Left lobe of liver (tissue), 2 donors: ENCODE measurements at regions not wholly inside any gene's neighbourhood (a gene's known extent, or its start where the extent isn't known, plus 50 kb on each side); places are given as distances from the start of the nearest gene placed in this dataset.
A peak's percentile ranks its signal among the peaks of the same experiment; 100 is the strongest.

ENCODE experiments used
- ATAC-seq: fragments of 200-7000 bp; cut with Tn5 transposase; one replicate; pipeline ENCODE4 v1.9.1; 2020; ENCODE audit warnings: mild to moderate bottlenecking, moderate library complexity
- DNase-seq: peaks from one replicate; pipeline ENCODE4 v3.0.0-alpha.2; 2020; ENCODE audit warnings: low spot score
- donor health status: DM: no; HTN: no; CAD: no; lungs with moderate emphysema.
- donor health status: DM: no; HTN: yes; CAD: no.

DNA sequence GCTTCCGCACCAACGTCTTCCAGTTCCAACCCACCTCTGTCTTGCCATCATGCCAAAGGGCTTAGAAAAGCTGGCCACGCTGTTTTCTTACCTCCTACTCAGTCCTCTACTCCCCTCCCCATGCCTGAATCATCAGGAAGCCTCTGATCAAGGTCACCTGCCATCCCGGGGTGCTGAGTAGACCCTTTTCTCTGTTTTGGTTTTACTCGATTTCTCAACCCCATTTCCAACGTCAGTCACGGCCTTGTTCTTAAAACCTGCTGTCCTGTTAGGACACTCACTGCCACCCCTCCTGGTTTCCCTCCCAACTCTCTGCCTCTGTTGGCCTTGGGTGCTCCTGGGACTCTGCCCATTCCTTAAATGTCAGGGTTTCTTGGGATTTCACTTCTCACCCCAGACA is 350.1 kb downstream of the FOXO1 start:
- DNase-seq (no peak), ATAC-seq (no peak)

DNA sequence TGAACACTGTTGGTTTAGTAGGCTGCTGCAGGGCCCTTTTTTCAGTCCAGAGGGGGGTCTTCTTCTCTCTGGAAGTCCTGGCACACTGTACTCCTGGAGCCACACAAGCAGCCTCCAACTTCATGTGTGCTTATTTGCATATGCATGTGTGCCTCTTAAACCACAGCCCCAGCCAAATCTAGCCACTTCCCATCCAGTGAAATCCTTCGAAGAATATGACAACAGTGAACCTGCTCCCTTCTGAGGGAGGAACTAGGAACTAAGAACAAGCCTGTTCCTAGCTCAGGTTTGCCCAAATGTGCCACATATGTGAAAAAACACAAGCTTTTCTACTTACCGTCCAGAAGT is 348.5 kb downstream of the FOXO1 start:
- ATAC-seq (no peak), DNase-seq (no peak)

DNA sequence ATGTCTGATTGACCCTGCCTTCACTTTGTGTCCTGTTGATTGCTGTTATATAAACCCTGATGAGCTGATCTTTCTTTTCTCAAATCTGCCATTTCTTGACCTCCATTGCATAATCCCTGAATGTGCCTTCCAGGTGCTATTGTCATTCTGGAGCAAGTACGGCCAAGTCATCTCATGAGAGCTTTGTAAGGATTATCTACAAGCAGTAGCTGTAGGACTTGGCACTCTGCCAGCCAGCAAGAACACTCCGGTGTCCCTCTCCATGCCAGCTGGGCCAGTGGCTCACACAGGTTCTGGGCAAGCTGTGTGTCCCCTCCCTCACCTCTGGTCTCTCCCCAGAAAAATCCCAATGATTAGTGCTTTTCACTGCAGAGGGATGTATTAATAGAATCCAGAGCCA is 348.1 kb downstream of the FOXO1 start:
- DNase-seq (no peak), ATAC-seq (peak; percentile 24)

DNA sequence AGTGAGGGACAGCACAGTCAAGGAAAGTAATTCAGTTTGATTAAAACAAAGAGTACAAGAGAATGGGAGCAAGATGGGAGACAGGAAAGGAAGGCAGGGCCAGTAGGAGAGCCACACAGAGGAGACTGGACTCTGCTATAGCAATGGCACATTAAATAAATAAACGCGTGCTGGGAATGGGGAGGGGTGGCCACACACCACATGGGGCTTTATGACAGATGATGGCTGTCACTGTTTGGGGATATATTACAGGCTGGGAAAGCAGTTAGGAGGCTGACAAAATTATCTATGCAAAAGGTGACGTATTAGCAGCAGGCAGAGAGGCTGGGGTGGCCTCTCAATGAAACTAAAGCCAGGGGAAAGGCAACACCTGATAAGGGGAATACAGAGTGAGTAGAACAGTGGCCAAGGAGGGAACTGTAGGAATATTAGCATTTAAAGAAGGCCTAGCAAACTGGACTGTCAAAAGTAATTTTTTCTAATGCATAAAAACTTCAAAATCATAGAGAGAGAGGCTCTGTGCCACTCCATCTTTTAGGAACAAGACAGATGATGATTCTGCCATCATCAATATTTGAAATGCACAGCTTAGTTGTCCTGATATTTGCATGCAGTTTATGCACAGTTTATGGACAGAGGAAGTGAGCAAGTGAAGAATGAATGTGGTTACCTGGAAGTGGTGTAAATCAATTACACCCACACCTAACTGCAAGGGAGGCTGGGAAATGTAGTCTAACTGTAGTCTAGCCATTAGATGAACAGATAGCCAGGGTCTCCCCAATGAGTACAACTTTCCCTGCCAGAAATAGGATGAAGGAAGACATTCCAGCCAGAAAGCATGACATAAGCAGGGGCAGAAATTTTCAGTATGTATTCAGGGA is 346.5 kb downstream of the FOXO1 start:
- no peak for ATAC-seq
- DNase-seq, result no peak

DNA sequence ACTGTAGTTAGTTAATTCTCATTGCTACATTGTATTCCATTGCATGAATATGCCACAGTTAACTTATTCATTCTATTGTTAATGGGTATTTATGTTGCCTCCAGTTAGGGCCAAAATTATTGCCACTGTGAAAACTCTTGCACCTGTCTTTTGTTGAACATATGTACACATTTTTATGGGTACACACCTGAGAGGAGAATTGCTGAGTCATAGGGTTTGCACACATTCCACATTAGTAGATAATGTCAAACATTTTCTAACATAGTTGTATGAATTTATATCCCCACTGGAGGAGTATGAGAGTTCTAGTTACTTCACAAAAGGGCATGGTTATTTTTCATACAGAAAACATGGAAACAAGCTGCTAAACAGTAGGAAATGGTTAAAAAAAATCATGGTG is 338.4 kb downstream of the FOXO1 start:
- ATAC-seq, result no peak
- no peak for DNase-seq

DNA sequence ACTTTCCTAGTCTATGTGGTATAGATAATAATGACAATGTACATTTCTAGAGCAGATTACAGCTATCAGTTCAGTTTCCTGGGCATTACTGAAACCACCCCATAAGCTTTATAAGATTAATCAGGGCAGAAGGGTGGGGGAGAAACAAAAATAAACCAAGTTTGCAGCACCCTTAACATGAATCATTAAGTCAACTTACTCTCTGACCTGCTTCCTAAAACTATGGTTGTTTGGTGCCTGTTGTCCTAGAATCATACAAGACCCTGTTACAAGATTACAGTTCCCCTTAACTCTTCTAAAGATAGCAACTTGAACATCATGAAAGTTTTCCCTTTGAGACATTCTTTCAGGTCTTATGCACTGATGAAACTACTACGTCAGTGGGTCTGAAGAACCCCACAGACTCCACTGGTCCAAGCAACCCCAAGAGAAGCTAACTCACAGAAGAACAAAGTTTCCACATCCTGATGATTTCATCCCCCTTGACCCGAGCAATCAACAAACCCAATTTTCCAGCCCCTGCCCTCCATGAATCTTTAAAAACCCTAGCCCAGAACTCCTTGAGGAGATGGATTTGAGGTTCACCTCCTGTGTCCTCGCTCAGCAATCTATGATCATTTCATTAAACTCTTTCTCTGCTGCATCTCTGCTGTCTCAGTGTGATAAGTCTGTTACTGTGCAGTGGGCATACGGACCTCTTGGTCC is 336.5 kb downstream of the FOXO1 start:
- ATAC-seq (no peak), DNase-seq (no peak)

DNA sequence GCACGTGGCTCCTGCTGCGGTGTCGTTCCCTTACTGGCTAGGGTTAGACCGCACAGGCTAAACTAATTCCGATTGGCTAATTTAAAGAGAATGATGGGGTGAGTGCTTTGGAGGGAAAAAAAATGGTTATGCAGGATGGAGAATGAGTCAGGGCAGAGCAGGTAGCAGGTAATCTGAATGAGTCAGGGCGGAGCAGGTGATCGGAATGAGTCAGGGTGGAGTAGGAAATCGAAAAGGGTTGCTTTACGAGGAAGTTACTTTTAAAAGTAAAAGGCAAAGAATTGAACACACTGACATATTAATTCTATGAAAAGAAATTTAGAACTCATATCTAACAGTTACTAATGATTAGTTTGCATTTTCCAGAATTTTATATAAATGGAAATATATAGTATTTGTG is 335.5 kb downstream of the FOXO1 start:
- ATAC-seq (no peak), DNase-seq (no peak)

DNA sequence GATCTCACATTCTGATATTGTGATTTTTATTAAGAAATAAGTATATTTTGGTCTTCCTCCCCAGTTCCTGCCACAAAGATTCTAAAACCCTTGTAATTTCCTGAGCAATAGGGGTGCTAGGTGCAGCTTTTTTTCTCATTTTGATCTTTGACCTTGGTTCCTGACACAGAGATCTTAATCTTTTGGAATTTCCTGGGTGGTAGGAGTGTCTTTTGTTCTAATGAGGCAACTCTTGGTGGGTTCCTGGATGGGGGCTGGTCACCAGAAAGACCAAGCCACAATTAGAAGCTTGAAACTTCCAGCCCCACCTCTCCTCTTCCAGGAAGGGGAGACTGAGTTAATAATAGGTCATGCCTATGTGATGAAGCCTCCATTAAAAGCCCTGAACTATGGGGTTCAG is 334.6 kb downstream of the FOXO1 start:
- DNase-seq (no peak), ATAC-seq (no peak)

DNA sequence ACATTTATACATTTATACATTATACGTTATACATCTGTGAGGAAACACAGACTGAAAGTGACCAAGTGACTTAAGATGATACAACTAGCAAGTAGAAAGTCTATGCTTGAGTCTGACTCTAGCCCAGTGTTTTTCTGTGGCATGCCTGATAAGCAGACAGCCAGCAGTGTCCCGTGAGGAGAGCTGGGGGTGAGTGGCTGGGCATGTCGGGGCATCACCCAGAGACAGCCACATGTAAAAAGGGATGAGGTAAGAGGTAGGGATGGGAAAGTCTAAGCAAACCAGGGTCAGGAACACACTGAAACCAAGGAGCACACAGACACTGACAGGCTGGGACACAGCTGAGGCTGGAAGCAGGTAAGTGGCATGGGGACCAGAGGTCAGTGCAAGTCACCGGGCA is 333.2 kb downstream of the FOXO1 start:
- DNase-seq, result no peak
- ATAC-seq, result no peak

DNA sequence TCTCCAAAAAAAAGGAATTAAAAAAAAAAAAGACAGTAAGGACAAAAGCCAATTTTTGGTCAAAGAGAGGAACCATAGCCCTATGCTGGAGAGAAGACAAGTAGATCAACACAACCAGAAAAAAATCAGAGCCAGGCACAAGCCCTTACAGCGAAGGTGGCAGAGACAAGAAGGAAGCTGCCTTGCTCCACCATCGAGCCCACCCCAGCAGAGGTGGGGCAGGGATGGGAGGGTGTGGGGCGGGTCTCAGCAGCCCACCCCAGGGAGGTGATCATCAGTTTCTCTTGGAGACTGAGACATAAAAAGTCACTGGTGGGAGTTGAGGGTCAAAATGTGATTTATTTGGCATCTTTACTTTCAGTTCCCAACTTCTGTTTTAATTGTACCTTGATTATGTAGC is 332.4 kb downstream of the FOXO1 start:
- ATAC-seq (no peak), DNase-seq (no peak)

DNA sequence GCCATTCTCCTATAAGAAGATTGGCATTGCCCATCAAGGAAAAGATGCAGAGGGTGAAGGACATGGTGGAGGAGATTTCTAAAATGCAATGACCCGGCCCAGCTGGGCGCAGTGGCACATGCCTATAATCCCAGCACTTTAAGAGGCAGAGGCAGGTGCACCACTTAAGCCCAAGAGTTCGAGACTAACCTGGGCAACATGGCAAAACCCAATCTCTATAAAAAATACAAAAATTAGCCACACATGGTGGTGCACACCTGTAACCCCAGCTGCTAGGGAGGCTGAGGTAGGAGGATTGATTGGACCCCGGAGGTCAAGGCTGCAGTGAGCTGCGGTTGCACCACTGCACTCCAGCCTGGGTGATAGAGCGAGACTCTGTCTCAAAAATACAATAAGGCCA is 331.8 kb downstream of the FOXO1 start:
- no peak for ATAC-seq
- no peak for DNase-seq

DNA sequence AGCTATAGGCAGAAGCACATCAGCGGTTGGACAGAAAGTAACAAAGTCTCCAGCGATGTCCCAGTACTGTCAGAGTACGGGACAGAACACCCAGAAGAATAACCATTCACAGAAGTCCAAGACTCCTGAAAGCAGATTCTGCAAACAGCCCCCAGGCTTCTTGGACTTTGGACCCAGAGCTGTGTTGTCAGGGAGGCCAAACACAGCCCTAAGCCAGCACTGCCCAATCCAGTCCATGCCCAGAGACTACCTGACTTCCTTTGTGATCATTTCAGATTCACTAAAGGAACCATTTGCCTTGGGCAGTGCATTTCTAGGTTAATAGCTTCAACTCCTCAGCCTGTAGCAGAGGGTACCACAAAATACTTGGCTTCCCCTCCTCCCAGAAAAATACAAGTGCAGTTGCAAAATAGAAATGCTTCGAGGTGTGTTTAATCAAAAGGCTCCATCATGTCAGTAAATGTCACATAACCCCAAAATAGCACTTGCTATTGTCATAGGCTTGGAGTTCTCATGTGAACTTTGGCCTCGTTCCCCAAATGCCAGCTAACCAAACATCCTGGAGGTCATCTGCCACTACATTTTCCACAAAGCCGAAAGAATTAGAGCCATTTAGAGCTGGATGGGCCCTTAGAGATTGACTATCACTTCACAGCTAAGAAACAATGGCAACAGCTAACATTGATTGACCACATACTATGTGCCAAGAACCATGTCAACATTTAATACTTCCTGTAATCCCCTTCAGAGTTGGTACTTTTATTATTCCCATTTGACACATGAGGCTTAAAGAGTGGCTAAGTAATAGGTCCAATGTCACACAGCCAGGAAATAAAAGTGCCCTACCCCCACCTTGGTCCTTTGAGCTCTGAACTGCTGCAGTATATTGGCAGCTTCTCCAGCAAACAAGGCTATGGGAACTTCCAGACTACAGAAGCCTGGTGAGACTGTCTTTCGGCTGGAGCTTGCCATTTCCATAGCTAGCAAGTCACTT is 329.9 kb downstream of the FOXO1 start:
- peak; percentile 79 for ATAC-seq
- peak; percentile 54 for DNase-seq

DNA sequence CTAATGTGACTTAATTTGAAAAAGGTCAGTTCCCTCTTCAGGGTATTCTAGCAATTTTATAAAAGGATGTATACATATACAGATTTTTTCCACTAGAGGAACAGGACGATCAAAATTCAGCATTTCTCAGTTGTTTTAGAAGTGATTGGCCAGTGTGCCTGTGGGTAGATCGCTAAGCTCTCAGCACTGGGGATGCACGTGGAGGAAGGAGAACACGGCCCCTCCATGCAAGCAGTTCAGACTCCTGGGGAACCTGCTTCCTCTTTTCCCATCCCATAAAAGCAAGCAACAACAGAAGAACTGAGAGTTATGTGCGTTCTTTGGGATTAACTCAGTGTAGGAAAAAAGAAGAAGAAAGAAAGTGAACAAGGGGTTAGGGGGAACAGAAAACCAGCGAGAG is 328.8 kb downstream of the FOXO1 start:
- DNase-seq (no peak), ATAC-seq (no peak)

DNA sequence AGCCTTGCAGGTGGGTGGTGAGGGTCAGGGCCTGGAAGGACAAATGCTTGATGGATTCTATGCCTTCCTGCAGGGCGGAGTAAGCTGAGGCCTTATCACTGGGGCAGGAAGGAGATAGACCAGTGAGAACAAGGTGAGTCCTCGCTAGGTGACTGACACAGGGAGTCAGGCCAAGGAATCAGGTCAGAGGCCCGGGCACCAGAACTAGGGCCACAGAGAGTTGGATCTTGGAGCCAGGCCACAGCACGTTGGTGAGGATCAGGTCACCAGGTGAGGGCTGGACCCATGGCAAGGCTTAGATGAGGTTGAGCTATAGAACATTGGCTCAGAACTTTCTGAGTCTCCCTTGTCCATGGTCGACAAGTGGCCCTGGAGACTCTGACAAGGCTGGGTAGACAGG is 328.2 kb downstream of the FOXO1 start:
- DNase-seq (peak; percentile 74), ATAC-seq (peak; percentile 70)

DNA sequence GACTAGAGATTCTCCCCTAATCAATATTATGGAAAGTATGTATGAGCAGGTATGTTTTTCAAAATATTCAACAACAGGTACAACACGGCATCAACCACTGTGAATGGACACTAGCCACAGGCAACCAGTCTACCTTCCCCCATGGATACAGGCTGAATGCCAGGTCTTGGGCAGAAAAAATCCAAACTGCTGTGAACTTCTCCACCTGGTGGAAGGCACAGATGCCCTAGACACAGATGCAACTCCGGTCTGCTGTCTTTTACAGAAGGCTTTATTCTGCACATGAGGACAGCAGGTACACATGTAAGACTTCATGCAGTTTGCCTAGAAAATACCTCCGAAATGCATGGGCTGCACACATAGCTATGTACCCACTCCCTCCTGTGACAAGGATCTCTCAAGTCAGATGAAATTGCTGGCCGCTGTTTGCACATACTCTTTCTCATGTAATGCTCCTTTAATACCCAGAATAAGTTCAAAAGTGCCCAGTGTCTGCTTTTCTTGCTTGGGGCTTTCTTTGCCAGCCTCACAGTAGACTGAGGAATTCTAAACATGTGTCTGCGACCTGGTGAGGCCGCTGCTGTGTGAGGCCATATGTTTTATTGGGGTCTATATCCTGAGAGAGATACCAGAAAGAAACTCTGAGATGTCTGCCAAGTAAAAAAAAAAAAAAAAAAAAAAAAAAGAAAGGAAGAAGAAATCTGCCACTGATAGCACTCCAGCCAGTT is 325.9 kb downstream of the FOXO1 start:
- peak; percentile 56 for ATAC-seq
- DNase-seq, result peak; percentile 74

DNA sequence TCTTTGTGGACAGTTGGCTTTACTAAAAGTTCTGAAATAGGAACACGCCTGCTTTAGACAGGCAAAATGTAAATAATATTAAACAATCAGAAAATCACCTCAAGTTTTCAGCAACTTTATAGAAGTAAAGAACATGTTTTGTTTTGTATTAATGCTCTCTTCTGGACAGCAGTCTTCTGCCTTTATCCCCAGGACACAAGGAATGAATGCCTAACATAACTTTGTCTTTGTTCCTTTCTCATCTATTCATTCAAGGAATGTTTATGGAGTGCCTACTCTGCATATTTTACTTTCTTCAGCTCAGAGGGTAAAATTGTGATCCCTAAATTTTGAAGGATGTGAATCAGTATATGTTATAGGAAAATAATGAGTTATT is 325.4 kb downstream of the FOXO1 start:
- ATAC-seq, result no peak
- no peak for DNase-seq

DNA sequence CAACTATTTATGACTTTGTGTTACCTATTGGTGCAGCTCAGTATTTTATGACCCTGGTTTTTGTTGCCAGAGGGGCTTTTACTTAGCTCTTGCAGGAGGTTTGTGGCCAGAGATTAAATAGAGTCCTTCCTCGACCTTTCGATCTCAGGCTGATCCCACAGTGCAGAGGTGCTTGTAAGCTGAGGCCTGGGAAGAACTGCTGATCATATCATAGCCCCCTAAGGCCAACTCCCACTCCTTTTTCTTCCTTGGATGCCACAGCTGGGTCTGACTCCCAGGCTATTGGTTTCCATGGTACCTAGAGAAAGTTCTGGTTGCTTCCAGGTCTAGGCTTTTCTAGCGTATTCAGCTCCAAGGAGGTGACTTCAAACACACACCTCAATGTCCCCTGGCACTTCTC is 324.9 kb downstream of the FOXO1 start:
- DNase-seq (no peak), ATAC-seq (no peak)

DNA sequence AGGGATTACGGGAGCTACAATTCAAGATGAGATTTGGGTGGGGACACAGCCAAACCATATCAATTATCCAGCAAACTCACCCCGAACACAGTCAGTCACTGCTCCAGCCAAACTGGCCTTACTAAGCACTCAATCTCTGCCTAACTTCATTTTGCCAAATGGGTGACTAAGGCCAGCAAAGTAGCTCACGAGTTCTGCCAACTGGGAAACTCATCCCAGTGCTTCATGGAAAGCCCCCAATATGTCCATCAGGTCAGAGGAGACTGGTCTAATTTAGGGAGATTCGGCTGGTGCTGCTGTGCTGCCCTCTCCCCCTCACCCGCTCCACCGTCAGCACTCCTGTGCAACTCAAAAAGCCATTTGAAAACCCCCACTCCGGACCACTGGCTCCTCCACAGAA is 324.0 kb downstream of the FOXO1 start:
- ATAC-seq (no peak), DNase-seq (no peak)

DNA sequence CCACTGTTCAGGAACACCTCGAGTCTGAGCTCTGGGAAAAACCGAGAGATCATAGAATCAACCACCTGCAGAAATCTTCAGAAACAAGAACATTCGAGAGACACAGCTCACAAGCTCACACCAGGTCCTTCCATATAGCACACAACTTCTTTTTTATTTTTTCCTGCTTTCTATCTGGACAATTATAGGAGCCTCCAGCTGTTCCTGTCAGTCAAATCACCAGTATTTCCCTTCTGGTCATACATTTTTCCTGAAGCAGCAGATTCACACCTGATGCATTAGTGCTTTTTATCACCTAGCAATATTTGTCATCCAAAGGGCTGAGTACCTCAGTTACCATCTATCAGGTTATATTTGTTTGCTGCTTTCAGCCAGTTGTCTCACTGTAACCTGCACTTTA is 323.5 kb downstream of the FOXO1 start:
- ATAC-seq (no peak), DNase-seq (no peak)

DNA sequence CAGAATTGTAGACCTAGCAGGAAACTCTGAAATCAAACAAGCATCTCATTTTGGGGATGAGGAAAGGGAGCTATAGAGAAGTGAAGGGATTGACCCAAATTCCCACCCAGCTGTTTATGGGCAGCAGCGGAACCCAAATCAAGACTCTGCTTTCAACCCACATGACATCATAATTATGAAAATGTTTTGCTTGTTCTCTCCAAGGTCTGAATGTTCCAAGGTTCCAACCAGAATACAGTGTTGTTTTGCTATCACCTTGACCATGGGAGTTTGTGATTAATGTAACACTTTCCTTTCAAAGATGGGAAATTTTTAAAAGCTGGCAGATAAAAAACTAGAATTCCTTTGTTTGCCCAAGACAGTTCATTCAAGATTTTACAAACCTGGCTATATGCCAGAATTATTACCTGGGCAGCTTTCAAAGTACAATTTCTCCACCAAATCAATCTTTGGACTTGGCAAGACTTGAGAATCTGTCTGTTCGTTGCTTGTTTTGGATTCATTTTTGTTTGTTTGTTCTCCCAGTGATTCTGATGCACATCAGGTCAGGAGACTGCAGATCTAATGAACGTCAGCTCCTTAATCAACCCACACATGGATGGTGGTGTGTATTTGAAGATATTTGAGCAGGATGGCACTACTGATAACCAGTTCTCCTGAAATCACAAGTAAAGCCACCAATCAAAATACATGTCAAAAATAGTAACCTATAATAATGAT is 322.7 kb downstream of the FOXO1 start:
- peak; percentile 35 for ATAC-seq
- no peak for DNase-seq
